SK-N-SH treated with all-trans-retinoic acid at 6 μM for 48 hours (cell line): ENCODE measurements at regions not wholly inside any gene's neighbourhood (a gene's known extent, or its start where the extent isn't known, plus 50 kb on each side); places are given as distances from the start of the nearest gene placed in this dataset.

Experiments used
- ATAC-seq: fragments of 200-7000 bp; cut with Tn5 transposase; 3 replicates; pipeline ENCODE4 v1.9.1; 2020; ENCODE audit warnings: mild to moderate bottlenecking, moderate library complexity
- ARNTL ChIP-seq: fragments of 450-650 bp; formaldehyde crosslinking; IDR thresholded peaks from 2 replicates; pipeline ENCODE4 v1.5.0; 2020; ENCODE audit warnings: low read depth, mild to moderate bottlenecking, moderate library complexity, borderline replicate concordance
- BACH2 ChIP-seq: fragments of 250-450 bp; sonication (Bioruptor Pico); IDR thresholded peaks from 2 replicates; pipeline ENCODE4 v1.9.0; 2021; ENCODE audit warnings: mild to moderate bottlenecking, borderline replicate concordance
- CREB5 ChIP-seq: fragments of 250-450 bp; sonication (Bioruptor Pico); IDR thresholded peaks from 2 replicates; pipeline ENCODE4 v1.5.1; 2020; ENCODE audit warnings: low read depth, mild to moderate bottlenecking, moderate library complexity
- ESRRG ChIP-seq: fragments of 250-450 bp; sonication (Bioruptor Pico); IDR thresholded peaks from 2 replicates; pipeline ENCODE4 v1.6.1; 2021; ENCODE audit warnings: mild to moderate bottlenecking
- GLIS3 ChIP-seq: fragments of 250-450 bp; sonication (Bioruptor Pico); IDR thresholded peaks from 2 replicates; pipeline ENCODE4 v1.5.0; 2020; ENCODE audit warnings: mild to moderate bottlenecking, moderate library complexity
- ISL1 ChIP-seq: fragments of 250-450 bp; sonication (Bioruptor Pico); IDR thresholded peaks from 2 replicates; pipeline ENCODE4 v2.1.2; 2022; ENCODE audit warnings: mild to moderate bottlenecking, moderate library complexity
- OSR1 ChIP-seq: fragments of 250-450 bp; sonication (Bioruptor Pico); IDR thresholded peaks from 2 replicates; pipeline ENCODE4 v1.8.0; 2022; ENCODE audit warnings: moderate library complexity, mild to moderate bottlenecking, inconsistent platforms
- RARB ChIP-seq: fragments of 250-450 bp; sonication (Bioruptor Pico); IDR thresholded peaks from 2 replicates; pipeline ENCODE4 v1.8.0; 2021; ENCODE audit warnings: mild to moderate bottlenecking, moderate library complexity
- SNAI2 ChIP-seq: fragments of 250-450 bp; sonication (Bioruptor Pico); IDR thresholded peaks from 2 replicates; pipeline ENCODE4 v1.5.0; 2020; ENCODE audit warnings: mild to moderate bottlenecking, moderate library complexity
- TCF4 ChIP-seq: fragments of 250-450 bp; sonication (Bioruptor Pico); IDR thresholded peaks from 2 replicates; pipeline ENCODE4 v1.8.0; 2021; ENCODE audit warnings: mild to moderate bottlenecking, moderate library complexity, borderline replicate concordance
- TOX ChIP-seq: fragments of 250-450 bp; sonication (Bioruptor Pico); IDR thresholded peaks from 2 replicates; pipeline ENCODE4 v1.8.0; 2021; ENCODE audit warnings: mild to moderate bottlenecking, moderate library complexity, borderline replicate concordance
- TSHZ2 ChIP-seq: fragments of 250-450 bp; sonication (Bioruptor Pico); IDR thresholded peaks from 2 replicates; pipeline ENCODE4 v1.5.0; 2020; ENCODE audit warnings: mild to moderate bottlenecking, moderate library complexity
- ZC3H10 ChIP-seq: fragments of 250-450 bp; sonication (Bioruptor Pico); IDR thresholded peaks from 2 replicates; pipeline ENCODE4 v1.5.1; 2021; ENCODE audit warnings: mild to moderate bottlenecking, moderate library complexity
- ZFP3 ChIP-seq: fragments of 250-450 bp; sonication (Bioruptor Pico); IDR thresholded peaks from 2 replicates; pipeline ENCODE4 v1.5.0; 2020; ENCODE audit warnings: mild to moderate bottlenecking, moderate library complexity
- ZFP30 ChIP-seq: fragments of 450-650 bp; formaldehyde crosslinking; IDR thresholded peaks from 2 replicates; pipeline ENCODE4 v1.5.0; 2022; ENCODE audit warnings: mild to moderate bottlenecking, moderate library complexity
- ZNF565 ChIP-seq: fragments of 450-650 bp; formaldehyde crosslinking; conservative IDR thresholded peaks from 2 replicates; pipeline ENCODE4 v1.5.0; 2020; ENCODE audit warnings: low read depth, mild to moderate bottlenecking, moderate library complexity
- ZNF70 ChIP-seq: fragments of 450-650 bp; formaldehyde crosslinking; IDR thresholded peaks from 2 replicates; pipeline ENCODE4 v1.5.0; 2020; ENCODE audit warnings: mild to moderate bottlenecking, moderate library complexity
- ZNF8 ChIP-seq: fragments of 450-650 bp; formaldehyde crosslinking; IDR thresholded peaks from 2 replicates; pipeline ENCODE4 v1.5.0; 2020; ENCODE audit warnings: mild to moderate bottlenecking, moderate library complexity
- TF ChIP-seq, protein P1 (sequence below): fragments of 250-450 bp; sonication (Bioruptor Pico); IDR thresholded peaks from 2 replicates; pipeline ENCODE4 v1.8.0; 2021; ENCODE audit warnings: low read depth, mild to moderate bottlenecking, moderate library complexity, borderline replicate concordance
- TF ChIP-seq, protein P2 (sequence below): fragments of 250-450 bp; sonication (Bioruptor Pico); IDR thresholded peaks from 2 replicates; pipeline ENCODE4 v1.8.0; 2020; ENCODE audit warnings: mild to moderate bottlenecking, moderate library complexity, borderline replicate concordance
- TF ChIP-seq, protein P3 (sequence below): fragments of 250-450 bp; sonication (Bioruptor Pico); IDR thresholded peaks from 2 replicates; pipeline ENCODE4 v1.5.1; 2021; ENCODE audit warnings: mild to moderate bottlenecking, moderate library complexity

GRCh38 chr1:98129491-98129890 is 208.7 kb upstream of the DPYD start:
- no peak for TF ChIP-seq ZFP30 (CRISPR knock-in tag)
- peak; percentile 43; the same call in 1 of the 2 replicates for TF ChIP-seq ISL1 (CRISPR knock-in tag)
- TF ChIP-seq TCF4 (CRISPR knock-in tag), result no peak
- TF ChIP-seq, all 23 proteins: peak for 1
- ATAC-seq, result no peak

- TF ChIP-seq TCF4 (CRISPR knock-in tag) (0 out of 2 replicates have a peak, but pooled peaks have one; percentile 26), ZFP3 (no peak)
- ATAC-seq, result no peak
Observed at GRCh38 chr1:98126740-98127139, 205.9 kb upstream of the DPYD start.

GRCh38 chr1:98121646-98122045 is 200.8 kb upstream of the DPYD start:
- TF ChIP-seq ZNF70 (CRISPR knock-in tag), result no peak
- no peak for TF ChIP-seq TCF4 (CRISPR knock-in tag)
- TF ChIP-seq ZNF565 (CRISPR knock-in tag), result no peak
- no peak for TF ChIP-seq BACH2 (CRISPR knock-in tag)
- TF ChIP-seq TSHZ2 (CRISPR knock-in tag), result no peak
- TF ChIP-seq ISL1 (CRISPR knock-in tag), result no peak
- no peak for TF ChIP-seq ZNF8 (CRISPR knock-in tag)
- TF ChIP-seq SNAI2 (CRISPR knock-in tag), result no peak
- TF ChIP-seq, protein P1, sequence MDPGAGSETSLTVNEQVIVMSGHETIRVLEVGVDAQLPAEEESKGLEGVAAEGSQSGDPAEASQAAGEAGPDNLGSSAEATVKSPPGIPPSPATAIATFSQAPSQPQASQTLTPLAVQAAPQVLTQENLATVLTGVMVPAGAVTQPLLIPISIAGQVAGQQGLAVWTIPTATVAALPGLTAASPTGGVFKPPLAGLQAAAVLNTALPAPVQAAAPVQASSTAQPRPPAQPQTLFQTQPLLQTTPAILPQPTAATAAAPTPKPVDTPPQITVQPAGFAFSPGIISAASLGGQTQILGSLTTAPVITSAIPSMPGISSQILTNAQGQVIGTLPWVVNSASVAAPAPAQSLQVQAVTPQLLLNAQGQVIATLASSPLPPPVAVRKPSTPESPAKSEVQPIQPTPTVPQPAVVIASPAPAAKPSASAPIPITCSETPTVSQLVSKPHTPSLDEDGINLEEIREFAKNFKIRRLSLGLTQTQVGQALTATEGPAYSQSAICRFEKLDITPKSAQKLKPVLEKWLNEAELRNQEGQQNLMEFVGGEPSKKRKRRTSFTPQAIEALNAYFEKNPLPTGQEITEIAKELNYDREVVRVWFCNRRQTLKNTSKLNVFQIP (CRISPR knock-in tag), result no peak
- no peak for TF ChIP-seq TOX (CRISPR knock-in tag)
- TF ChIP-seq, protein P2, sequence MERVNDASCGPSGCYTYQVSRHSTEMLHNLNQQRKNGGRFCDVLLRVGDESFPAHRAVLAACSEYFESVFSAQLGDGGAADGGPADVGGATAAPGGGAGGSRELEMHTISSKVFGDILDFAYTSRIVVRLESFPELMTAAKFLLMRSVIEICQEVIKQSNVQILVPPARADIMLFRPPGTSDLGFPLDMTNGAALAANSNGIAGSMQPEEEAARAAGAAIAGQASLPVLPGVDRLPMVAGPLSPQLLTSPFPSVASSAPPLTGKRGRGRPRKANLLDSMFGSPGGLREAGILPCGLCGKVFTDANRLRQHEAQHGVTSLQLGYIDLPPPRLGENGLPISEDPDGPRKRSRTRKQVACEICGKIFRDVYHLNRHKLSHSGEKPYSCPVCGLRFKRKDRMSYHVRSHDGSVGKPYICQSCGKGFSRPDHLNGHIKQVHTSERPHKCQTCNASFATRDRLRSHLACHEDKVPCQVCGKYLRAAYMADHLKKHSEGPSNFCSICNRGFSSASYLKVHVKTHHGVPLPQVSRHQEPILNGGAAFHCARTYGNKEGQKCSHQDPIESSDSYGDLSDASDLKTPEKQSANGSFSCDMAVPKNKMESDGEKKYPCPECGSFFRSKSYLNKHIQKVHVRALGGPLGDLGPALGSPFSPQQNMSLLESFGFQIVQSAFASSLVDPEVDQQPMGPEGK (CRISPR knock-in tag), result no peak
- TF ChIP-seq ZC3H10 (CRISPR knock-in tag), result no peak
- no peak for TF ChIP-seq CREB5 (CRISPR knock-in tag)
- no peak for TF ChIP-seq ESRRG (CRISPR knock-in tag)
- no peak for TF ChIP-seq OSR1 (CRISPR knock-in tag)
- no peak for TF ChIP-seq ZFP3
- TF ChIP-seq, protein P3, sequence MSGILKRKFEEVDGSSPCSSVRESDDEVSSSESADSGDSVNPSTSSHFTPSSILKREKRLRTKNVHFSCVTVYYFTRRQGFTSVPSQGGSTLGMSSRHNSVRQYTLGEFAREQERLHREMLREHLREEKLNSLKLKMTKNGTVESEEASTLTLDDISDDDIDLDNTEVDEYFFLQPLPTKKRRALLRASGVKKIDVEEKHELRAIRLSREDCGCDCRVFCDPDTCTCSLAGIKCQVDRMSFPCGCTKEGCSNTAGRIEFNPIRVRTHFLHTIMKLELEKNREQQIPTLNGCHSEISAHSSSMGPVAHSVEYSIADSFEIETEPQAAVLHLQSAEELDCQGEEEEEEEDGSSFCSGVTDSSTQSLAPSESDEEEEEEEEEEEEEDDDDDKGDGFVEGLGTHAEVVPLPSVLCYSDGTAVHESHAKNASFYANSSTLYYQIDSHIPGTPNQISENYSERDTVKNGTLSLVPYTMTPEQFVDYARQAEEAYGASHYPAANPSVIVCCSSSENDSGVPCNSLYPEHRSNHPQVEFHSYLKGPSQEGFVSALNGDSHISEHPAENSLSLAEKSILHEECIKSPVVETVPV (CRISPR knock-in tag), result no peak
- no peak for TF ChIP-seq GLIS3 (CRISPR knock-in tag)
- TF ChIP-seq, all 23 proteins: peak for 0
- no peak for ATAC-seq

- ATAC-seq, result no peak
- no peak for TF ChIP-seq ZFP3
- no peak for TF ChIP-seq ARNTL (CRISPR knock-in tag)
- no peak for TF ChIP-seq ZNF565 (CRISPR knock-in tag)
- TF ChIP-seq, protein P2 (CRISPR knock-in tag), result no peak
- TF ChIP-seq RARB (CRISPR knock-in tag), result no peak
- TF ChIP-seq TOX (CRISPR knock-in tag), result no peak
- no peak for TF ChIP-seq ZFP30 (CRISPR knock-in tag)
- no peak for TF ChIP-seq BACH2 (CRISPR knock-in tag)
- TF ChIP-seq, protein P1 (CRISPR knock-in tag), result no peak
- TF ChIP-seq, protein P3 (CRISPR knock-in tag), result no peak
- no peak for TF ChIP-seq ZC3H10 (CRISPR knock-in tag)
- no peak for TF ChIP-seq ZNF8 (CRISPR knock-in tag)
Observed at GRCh38 chr1:98119796-98120195, 199.0 kb upstream of the DPYD start.
